Ascending aorta (tissue), 2 donors: ENCODE measurements at regions not wholly inside any gene's neighbourhood (a gene's known extent, or its start where the extent isn't known, plus 50 kb on each side); places are given as distances from the start of the nearest gene placed in this dataset.
A peak's percentile ranks its signal among the peaks of the same experiment; 100 is the strongest.

ENCODE experiments used
- DNase-seq, 2 donors: peaks; one replicate each; pipeline ENCODE4 v3.0.0-alpha.2; 2019; ENCODE audit warnings: low spot score in 2 of 2
- H3K27ac ChIP-seq, 2 donors: fragments of 200-600 bp; sonication (generic); one replicate each; pipeline ENCODE4 v1.5.1; 2016 to 2017; ENCODE audit warnings: mild to moderate bottlenecking in 1 of 2
- H3K27me3 ChIP-seq: fragments of 200-600 bp; sonication (generic); one replicate; pipeline ENCODE4 v1.5.1; 2017
- H3K36me3 ChIP-seq, 2 donors: fragments of 200-600 bp; sonication (generic); one replicate each; pipeline ENCODE4 v1.5.1; 2016
- H3K4me1 ChIP-seq, 2 donors: fragments of 200-600 bp; sonication (generic); one replicate each; pipeline ENCODE4 v1.5.1; 2016 to 2017; ENCODE audit warnings: mild to moderate bottlenecking in 1 of 2
- H3K4me3 ChIP-seq, 2 donors: fragments of 200-600 bp; sonication (generic); one replicate each; pipeline ENCODE4 v1.5.1; 2016 to 2017; ENCODE audit warnings: mild to moderate bottlenecking in 1 of 2
- H3K9me3 ChIP-seq, 2 donors: fragments of 200-600 bp; sonication (generic); one replicate each; pipeline ENCODE4 v1.5.1; 2016
- CTCF ChIP-seq, 3 experiments: fragments of 200-600 bp in 2 of 3; fragments of 450-650 bp in 1 of 3; sonication (generic) in 2 of 3; IDR thresholded peaks; one replicate each; pipeline ENCODE4 v1.5.1; 2016 to 2019; ENCODE audit warnings: antibody characterized with exemption in 3 of 3, mild to moderate bottlenecking in 1 of 3, moderate library complexity in 1 of 3
- intact Hi-C: fragments of 100-400 bp; cut with DNase I; formaldehyde crosslinking; loops from one replicate; pipeline ENCODE4 v1.15.1; 2023

GRCh38 chr9:75707191-75707590 lies 183.3 kb upstream of the PCSK5 start:
- DNase-seq, result no peak
- Histone ChIP-seq H3K27me3 (no peaks in the 10 kb centered on the region), H3K27ac (no peak overlapping the region), H3K36me3 (no peaks in the 10 kb centered on the region), H3K4me1 (no peaks in the 10 kb centered on the region), H3K9me3 (no peaks in the 10 kb centered on the region), H3K4me3 (no peak overlapping the region)
- no peak for TF ChIP-seq CTCF (IDR thresholded peaks at IDR 0.05)
- intact Hi-C loops, result no loop called here

- H3K27ac ChIP-seq, result no peak overlapping the region
- H3K4me3 ChIP-seq, result no peak overlapping the region
- no peaks in the 10 kb centered on the region for H3K9me3 ChIP-seq
- peaks cover 0 to 2% of the 10 kb centered on the region in 2 donors for H3K4me1 ChIP-seq
- intact Hi-C loops, result loop anchor here (10.0 kb wide), 1 partner anchor 145 kb away; no protein-coding TSS in a partner anchor
- H3K36me3 ChIP-seq, result no peaks in the 10 kb centered on the region
- no peak for DNase-seq
- TF ChIP-seq CTCF (IDR thresholded peaks at IDR 0.05), result no peak
- no peaks in the 10 kb centered on the region for H3K27me3 ChIP-seq
These were observed 180.8 kb upstream of the PCSK5 start for GRCh38 chr9:75709698-75710097.

GRCh38 chr9:75712700-75713099 lies 177.8 kb upstream of the PCSK5 start:
- TF ChIP-seq CTCF (IDR thresholded peaks at IDR 0.05), result no peak
- H3K4me3 ChIP-seq, result no peak overlapping the region
- no peaks in the 10 kb centered on the region for H3K36me3 ChIP-seq
- intact Hi-C loops, result loop anchor here (10.0 kb wide), 1 partner anchor 142 kb away; no protein-coding TSS in a partner anchor
- no peaks in the 10 kb centered on the region for H3K27me3 ChIP-seq
- no peak for DNase-seq
- H3K4me1 ChIP-seq, result peaks cover 0 to 2% of the 10 kb centered on the region in 2 donors
- no peak overlapping the region for H3K27ac ChIP-seq
- no peaks in the 10 kb centered on the region for H3K9me3 ChIP-seq

GRCh38 chr9:75713335-75713734 lies 177.1 kb upstream of the PCSK5 start:
- no peak for DNase-seq
- no peak overlapping the region for H3K27ac ChIP-seq
- H3K4me1 ChIP-seq, result peaks cover 0 to 2% of the 10 kb centered on the region in 2 donors
- intact Hi-C loops, result loop anchor here (10.0 kb wide), 1 partner anchor 141 kb away; no protein-coding TSS in a partner anchor
- H3K27me3 ChIP-seq, result no peaks in the 10 kb centered on the region
- TF ChIP-seq CTCF (IDR thresholded peaks at IDR 0.05), result no peak
- no peaks in the 10 kb centered on the region for H3K36me3 ChIP-seq
- no peaks in the 10 kb centered on the region for H3K9me3 ChIP-seq
- no peak overlapping the region for H3K4me3 ChIP-seq

- Histone ChIP-seq H3K9me3 (no peaks in the 10 kb centered on the region), H3K4me3 (no peak overlapping the region), H3K4me1 (peaks cover 0 to 7% of the 10 kb centered on the region in 2 donors), H3K36me3 (no peaks in the 10 kb centered on the region), H3K27me3 (no peaks in the 10 kb centered on the region), H3K27ac (peak overlapping the region in 1 of 2 donors; percentile 9)
- intact Hi-C loops, result loop anchor here (10.0 kb wide), 1 partner anchor 139 kb away; no protein-coding TSS in a partner anchor
- no peak for TF ChIP-seq CTCF (IDR thresholded peaks at IDR 0.05)
- DNase-seq, result no peak
These were observed 175.1 kb upstream of the PCSK5 start for GRCh38 chr9:75715360-75715759.

- Histone ChIP-seq H3K27me3 (no peaks in the 10 kb centered on the region), H3K9me3 (no peaks in the 10 kb centered on the region), H3K4me3 (no peak overlapping the region), H3K27ac (no peak overlapping the region), H3K4me1 (peaks cover 0 to 5% of the 10 kb centered on the region in 2 donors), H3K36me3 (no peaks in the 10 kb centered on the region)
- TF ChIP-seq CTCF (IDR thresholded peaks at IDR 0.05), result no peak
- DNase-seq, result no peak
- intact Hi-C loops, result loop anchor here (10.0 kb wide), 1 partner anchor 136 kb away; no protein-coding TSS in a partner anchor
These were observed 171.8 kb upstream of the PCSK5 start for GRCh38 chr9:75718677-75719076.
